Natural killer cell (primary cell): ENCODE measurements at regions not wholly inside any gene's neighbourhood (a gene's known extent, or its start where the extent isn't known, plus 50 kb on each side); places are given as distances from the start of the nearest gene placed in this dataset.

Experiments
- ATAC-seq, 3 donors: fragments of 150-1000 bp in 2 of 3; fragments of 200-7000 bp in 1 of 3; cut with Tn5 transposase; 1 replicate in 1 of 3; 2 replicates in 2 of 3; pipeline ENCODE4 v1.10.0; 2021; ENCODE audit warnings: mild to moderate bottlenecking in 2 of 3, moderate library complexity in 2 of 3
- DNase-seq, 2 donors: peaks; one replicate each; pipeline versions ENCODE4 v3.0.0 to v3.0.0-alpha.2; 2013 to 2021; ENCODE audit warnings: mixed read lengths in 1 of 2
- H3K27ac ChIP-seq: one replicate; pipeline ENCODE4 v1.5.1; 2013; ENCODE audit warnings: mild to moderate bottlenecking, low read length
- H3K27me3 ChIP-seq: one replicate; pipeline ENCODE4 v1.6.1; 2013; ENCODE audit warnings: low read length; ENCODE audit not compliant: control insufficient read depth, insufficient read depth
- H3K36me3 ChIP-seq: one replicate; pipeline ENCODE4 v1.6.1; 2013; ENCODE audit warnings: low read length; ENCODE audit not compliant: control insufficient read depth, insufficient read depth
- H3K4me1 ChIP-seq: one replicate; pipeline ENCODE4 v1.6.1; 2013; ENCODE audit warnings: low read length; ENCODE audit not compliant: control insufficient read depth, insufficient read depth
- H3K4me3 ChIP-seq: one replicate; pipeline ENCODE4 v1.5.1; 2013; ENCODE audit warnings: low read length
- H3K9me3 ChIP-seq: one replicate; pipeline ENCODE4 v1.6.1; 2013; ENCODE audit warnings: low read length; ENCODE audit not compliant: control insufficient read depth, insufficient read depth
- H3K27ac Mint-ChIP-seq, 2 donors: one replicate each; pipeline ENCODE4 v1.8.0; 2022; ENCODE audit warnings: mild to moderate bottlenecking in 2 of 2, mixed read lengths in 2 of 2, moderate library complexity in 1 of 2
- H3K27me3 Mint-ChIP-seq, 2 donors: one replicate each; pipeline ENCODE4 v1.8.0; 2022; ENCODE audit warnings: low read depth in 2 of 2, mixed read lengths in 2 of 2
- H3K36me3 Mint-ChIP-seq: one replicate; pipeline ENCODE4 v1.8.0; 2022; ENCODE audit warnings: mixed read lengths
- H3K4me1 Mint-ChIP-seq, 2 donors: one replicate each; pipeline ENCODE4 v1.8.0; 2022; ENCODE audit warnings: mixed read lengths in 2 of 2
- H3K4me3 Mint-ChIP-seq: one replicate; pipeline ENCODE4 v1.8.0; 2022; ENCODE audit warnings: mild to moderate bottlenecking, moderate library complexity, mixed read lengths
- H3K9me3 Mint-ChIP-seq, 2 donors: one replicate each; pipeline ENCODE4 v1.8.0; 2022; ENCODE audit warnings: mixed read lengths in 2 of 2
- WGBS: methylation state at CpG from one replicate; pipeline ENCODE4 v1.1.7; 2013; ENCODE audit warnings: missing lambda C conversion rate; ENCODE audit not compliant: insufficient coverage; 5-methylcytosine and 5-hydroxymethylcytosine counted together
- intact Hi-C: fragments of 100-400 bp; cut with micrococcal nuclease; formaldehyde crosslinking; loops from one replicate; pipeline ENCODE4 v1.14.2; 2022
- TF ChIP-seq, protein P1 (sequence below): fragments of 200-600 bp; IDR thresholded peaks from one replicate; pipeline ENCODE4 v1.8.0; 2022; ENCODE audit warnings: antibody characterized with exemption

DNA sequence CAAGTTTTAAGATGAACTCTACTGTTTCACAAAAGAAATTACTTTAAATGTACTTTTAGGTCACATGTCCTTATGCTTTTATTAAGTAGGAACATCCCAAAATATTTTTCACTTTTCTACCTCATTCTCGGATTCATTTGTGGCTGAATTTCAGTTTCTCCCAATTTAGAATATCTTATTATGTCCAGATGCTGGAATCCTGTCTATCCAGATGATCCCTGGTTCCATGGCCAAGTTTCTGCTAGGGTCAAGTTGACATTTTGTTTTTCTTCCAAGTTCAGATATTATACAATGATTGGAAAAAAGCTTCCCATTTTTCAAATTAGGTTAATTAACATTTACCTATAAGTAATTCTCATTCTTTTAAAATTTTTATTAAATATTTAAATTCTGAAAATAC lies 181.8 kb upstream of the SLC16A7 start:
- H3K27ac Mint-ChIP-seq = no peak overlapping the region
- intact Hi-C loops = no loop called here
- H3K4me1 Mint-ChIP-seq = no peaks in the 10 kb centered on the region
- no peaks in the 10 kb centered on the region for H3K27me3 Mint-ChIP-seq
- no peak for ATAC-seq
- H3K4me3 ChIP-seq = no peak overlapping the region
- TF ChIP-seq, protein P1, sequence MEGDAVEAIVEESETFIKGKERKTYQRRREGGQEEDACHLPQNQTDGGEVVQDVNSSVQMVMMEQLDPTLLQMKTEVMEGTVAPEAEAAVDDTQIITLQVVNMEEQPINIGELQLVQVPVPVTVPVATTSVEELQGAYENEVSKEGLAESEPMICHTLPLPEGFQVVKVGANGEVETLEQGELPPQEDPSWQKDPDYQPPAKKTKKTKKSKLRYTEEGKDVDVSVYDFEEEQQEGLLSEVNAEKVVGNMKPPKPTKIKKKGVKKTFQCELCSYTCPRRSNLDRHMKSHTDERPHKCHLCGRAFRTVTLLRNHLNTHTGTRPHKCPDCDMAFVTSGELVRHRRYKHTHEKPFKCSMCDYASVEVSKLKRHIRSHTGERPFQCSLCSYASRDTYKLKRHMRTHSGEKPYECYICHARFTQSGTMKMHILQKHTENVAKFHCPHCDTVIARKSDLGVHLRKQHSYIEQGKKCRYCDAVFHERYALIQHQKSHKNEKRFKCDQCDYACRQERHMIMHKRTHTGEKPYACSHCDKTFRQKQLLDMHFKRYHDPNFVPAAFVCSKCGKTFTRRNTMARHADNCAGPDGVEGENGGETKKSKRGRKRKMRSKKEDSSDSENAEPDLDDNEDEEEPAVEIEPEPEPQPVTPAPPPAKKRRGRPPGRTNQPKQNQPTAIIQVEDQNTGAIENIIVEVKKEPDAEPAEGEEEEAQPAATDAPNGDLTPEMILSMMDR = no peak
- H3K4me3 Mint-ChIP-seq = no peak overlapping the region
- no peaks in the 10 kb centered on the region for H3K27me3 ChIP-seq
- H3K4me1 ChIP-seq = no peaks in the 10 kb centered on the region
- WGBS = 63% methylated on average over 1 of the region's 1 CpG
- no peaks in the 10 kb centered on the region for H3K9me3 ChIP-seq
- no peaks in the 10 kb centered on the region for H3K9me3 Mint-ChIP-seq
- H3K27ac ChIP-seq = no peak overlapping the region
- H3K36me3 ChIP-seq = no peaks in the 10 kb centered on the region
- DNase-seq = no peak
- H3K36me3 Mint-ChIP-seq = no peaks in the 10 kb centered on the region

DNA sequence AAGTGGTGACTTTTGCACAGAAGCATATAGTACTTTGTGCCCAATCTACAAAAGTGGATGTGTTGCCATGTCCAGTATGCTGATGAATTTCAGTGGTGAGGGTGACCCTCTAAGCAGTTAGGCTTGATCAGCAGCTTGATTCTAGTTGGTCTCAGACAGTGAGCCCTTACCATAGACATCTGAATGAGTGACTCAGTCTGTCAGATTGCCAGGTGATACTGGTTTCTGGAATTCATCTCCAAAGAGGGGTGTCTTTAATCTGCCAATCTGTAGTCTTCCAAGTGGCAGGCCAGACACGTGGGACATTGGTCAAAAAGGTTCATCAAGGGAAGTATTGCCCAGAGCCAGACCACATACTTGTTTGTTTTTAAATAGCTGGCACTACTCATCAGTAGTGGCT lies 187.4 kb upstream of the SLC16A7 start:
- 67% methylated on average over 1 of the region's 1 CpG for WGBS
- no peak for ATAC-seq
- DNase-seq = no peak
- no peaks in the 10 kb centered on the region for H3K9me3 Mint-ChIP-seq
- Histone ChIP-seq H3K4me1 (no peaks in the 10 kb centered on the region), H3K4me3 (no peak overlapping the region), H3K9me3 (no peaks in the 10 kb centered on the region), H3K36me3 (no peaks in the 10 kb centered on the region), H3K27ac (no peak overlapping the region), H3K27me3 (no peaks in the 10 kb centered on the region)
- H3K4me1 Mint-ChIP-seq = peaks cover 0 to 4% of the 10 kb centered on the region in 2 donors
- intact Hi-C loops = no loop called here
- no peaks in the 10 kb centered on the region for H3K27me3 Mint-ChIP-seq
- no peak overlapping the region for H3K4me3 Mint-ChIP-seq
- H3K27ac Mint-ChIP-seq = no peak overlapping the region
- TF ChIP-seq, protein P1 = no peak
- no peaks in the 10 kb centered on the region for H3K36me3 Mint-ChIP-seq

DNA sequence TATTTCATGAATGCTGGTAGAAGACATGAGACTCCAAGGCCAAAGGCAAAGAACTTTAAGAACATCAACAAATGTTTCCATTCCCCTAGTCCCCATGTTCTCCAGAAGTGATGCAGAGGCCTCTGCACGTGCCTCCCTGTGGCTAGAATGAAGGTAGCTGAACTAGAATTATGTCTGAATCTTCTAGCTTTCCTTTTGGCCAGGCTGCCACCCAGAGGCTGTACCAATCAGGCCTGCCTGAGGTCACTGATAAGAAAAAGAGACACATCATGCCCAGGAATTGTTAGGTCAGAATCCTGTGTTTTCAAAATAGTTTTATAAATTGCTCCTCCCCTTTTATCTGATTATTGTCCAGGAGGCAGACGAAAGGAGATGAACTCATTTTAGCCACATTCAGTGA lies 188.0 kb upstream of the SLC16A7 start:
- Histone ChIP-seq H3K27me3 (no peaks in the 10 kb centered on the region), H3K4me1 (no peaks in the 10 kb centered on the region), H3K36me3 (no peaks in the 10 kb centered on the region), H3K27ac (no peak overlapping the region), H3K4me3 (no peak overlapping the region), H3K9me3 (no peaks in the 10 kb centered on the region)
- peaks cover 0 to 5% of the 10 kb centered on the region in 2 donors for H3K4me1 Mint-ChIP-seq
- ATAC-seq = no peak
- no peaks in the 10 kb centered on the region for H3K36me3 Mint-ChIP-seq
- 50% methylated on average over 1 of the region's 2 CpGs for WGBS
- TF ChIP-seq, protein P1 = no peak
- no peaks in the 10 kb centered on the region for H3K27me3 Mint-ChIP-seq
- no peak overlapping the region for H3K27ac Mint-ChIP-seq
- H3K9me3 Mint-ChIP-seq = no peaks in the 10 kb centered on the region
- intact Hi-C loops = no loop called here
- no peak for DNase-seq
- H3K4me3 Mint-ChIP-seq = no peak overlapping the region

DNA sequence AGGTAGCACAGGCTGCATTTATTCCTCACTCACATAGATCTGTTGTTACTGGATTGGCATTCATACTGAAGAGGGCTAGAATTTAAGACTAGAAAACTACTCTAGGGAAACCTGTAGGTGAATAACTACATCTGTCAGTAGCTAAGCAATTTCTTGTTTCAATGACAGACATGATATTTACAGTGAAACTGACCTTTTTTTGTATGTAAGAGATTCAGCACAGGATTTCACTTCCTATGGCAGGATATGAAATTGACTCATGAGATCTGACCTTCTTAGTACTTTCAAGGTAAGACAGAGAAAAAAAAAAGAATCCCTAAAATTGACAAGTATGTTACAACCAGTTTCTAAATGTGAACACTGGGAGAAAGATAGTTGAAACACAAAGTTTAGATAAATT lies 189.8 kb upstream of the SLC16A7 start:
- Mint-ChIP-seq H3K9me3 (no peaks in the 10 kb centered on the region), H3K36me3 (no peaks in the 10 kb centered on the region), H3K4me3 (no peak overlapping the region), H3K27ac (no peak overlapping the region), H3K4me1 (peaks cover 0 to 5% of the 10 kb centered on the region in 2 donors), H3K27me3 (no peaks in the 10 kb centered on the region)
- DNase-seq = no peak
- Histone ChIP-seq H3K4me1 (no peaks in the 10 kb centered on the region), H3K9me3 (no peaks in the 10 kb centered on the region), H3K36me3 (no peaks in the 10 kb centered on the region), H3K27me3 (no peaks in the 10 kb centered on the region), H3K27ac (no peak overlapping the region), H3K4me3 (no peak overlapping the region)
- ATAC-seq = no peak
- TF ChIP-seq, protein P1 = no peak
- intact Hi-C loops = no loop called here
